H9 (cell line): ENCODE measurements at regions not wholly inside any gene's neighbourhood (a gene's known extent, or its start where the extent isn't known, plus 50 kb on each side); places are given as distances from the start of the nearest gene placed in this dataset.

Experiments
- DNase-seq: peaks from one replicate; pipeline ENCODE4 v3.0.0-alpha.2; 2017
- H2AFZ ChIP-seq: one replicate; pipeline ENCODE4 v1.6.1; 2013; ENCODE audit warnings: mild to moderate bottlenecking, low read length, control low read depth, moderate library complexity
- H2AK5ac ChIP-seq: 2 replicates; pipeline ENCODE4 v1.6.1; 2013; ENCODE audit warnings: low read length, control low read depth, mixed read lengths; ENCODE audit not compliant: insufficient read length
- H2BK120ac ChIP-seq: one replicate; pipeline ENCODE4 v1.6.1; 2013; ENCODE audit warnings: low read depth, mild to moderate bottlenecking, low read length, control low read depth, inconsistent platforms; ENCODE audit not compliant: poor library complexity, severe bottlenecking
- H2BK12ac ChIP-seq: 2 replicates; pipeline ENCODE4 v1.6.1; 2013; ENCODE audit warnings: low read length, control low read depth, mixed read lengths, low read depth; ENCODE audit not compliant: insufficient read length
- H2BK15ac ChIP-seq: 2 replicates; pipeline ENCODE4 v1.6.1; 2013; ENCODE audit warnings: low read depth, low read length, control low read depth
- H2BK20ac ChIP-seq: one replicate; pipeline ENCODE4 v1.6.1; 2013; ENCODE audit warnings: low read depth, mild to moderate bottlenecking, low read length, control low read depth, inconsistent platforms; ENCODE audit not compliant: poor library complexity, severe bottlenecking
- H2BK5ac ChIP-seq: 2 replicates; pipeline ENCODE4 v1.6.1; 2013; ENCODE audit warnings: low read length, control low read depth, mixed read lengths; ENCODE audit not compliant: insufficient read length
- H3K14ac ChIP-seq: 2 replicates; pipeline ENCODE4 v1.6.1; 2013; ENCODE audit warnings: low read length, control low read depth; ENCODE audit not compliant: insufficient read depth
- H3K18ac ChIP-seq: 2 replicates; pipeline ENCODE4 v1.6.1; 2013; ENCODE audit warnings: low read depth, mild to moderate bottlenecking, mixed read lengths, low read length, control low read depth; ENCODE audit not compliant: insufficient read length
- H3K23ac ChIP-seq: 2 replicates; pipeline ENCODE4 v1.6.1; 2013; ENCODE audit warnings: low read length, control low read depth, mixed read lengths, low read depth; ENCODE audit not compliant: insufficient read length
- H3K23me2 ChIP-seq: 2 replicates; pipeline ENCODE4 v1.6.1; 2013; ENCODE audit warnings: low read depth, mild to moderate bottlenecking, mixed read lengths, low read length, control low read depth; ENCODE audit not compliant: insufficient read length, poor library complexity, severe bottlenecking
- H3K27ac ChIP-seq: 2 replicates; pipeline ENCODE4 v1.5.1; 2013; ENCODE audit warnings: low read length, control low read depth, mixed read lengths, low read depth; ENCODE audit not compliant: insufficient read length
- H3K27me3 ChIP-seq: 2 replicates; pipeline ENCODE4 v1.6.1; 2013; ENCODE audit warnings: low read length, control low read depth, inconsistent platforms; ENCODE audit not compliant: insufficient read depth
- H3K4ac ChIP-seq: 2 replicates; pipeline ENCODE4 v1.6.1; 2013; ENCODE audit warnings: low read depth, mild to moderate bottlenecking, control low read depth, inconsistent platforms, low read length, moderate library complexity
- H3K4me1 ChIP-seq: 2 replicates; pipeline ENCODE4 v1.6.1; 2013; ENCODE audit warnings: low read length, control low read depth, inconsistent platforms; ENCODE audit not compliant: insufficient read depth
- H3K4me2 ChIP-seq: 2 replicates; pipeline ENCODE4 v1.6.1; 2013; ENCODE audit warnings: low read length, control low read depth, mixed read lengths; ENCODE audit not compliant: insufficient read length, insufficient read depth
- H3K56ac ChIP-seq: 2 replicates; pipeline ENCODE4 v1.6.1; 2013; ENCODE audit warnings: low read depth, mild to moderate bottlenecking, mixed read lengths, low read length, control low read depth; ENCODE audit not compliant: insufficient read length
- H3K79me1 ChIP-seq: 2 replicates; pipeline ENCODE4 v1.6.1; 2013; ENCODE audit warnings: low read depth, mild to moderate bottlenecking, moderate library complexity, low read length, control low read depth, inconsistent platforms; ENCODE audit not compliant: insufficient read depth, poor library complexity, severe bottlenecking
- H3K79me2 ChIP-seq: 2 replicates; pipeline ENCODE4 v1.6.1; 2013; ENCODE audit warnings: low read length, control low read depth, inconsistent platforms; ENCODE audit not compliant: insufficient read depth
- H3K9ac ChIP-seq: 2 replicates; pipeline ENCODE4 v1.6.1; 2013; ENCODE audit warnings: low read length, control low read depth, mixed read lengths; ENCODE audit not compliant: insufficient read length; ENCODE audit errors: extremely low read depth
- H3K9me3 ChIP-seq: one replicate; pipeline ENCODE4 v1.6.1; 2013; ENCODE audit warnings: low read depth, low read length, inconsistent platforms; ENCODE audit not compliant: control insufficient read depth
- H3T11ph ChIP-seq: one replicate; pipeline ENCODE4 v1.6.1; 2013; ENCODE audit warnings: mild to moderate bottlenecking, low read length, control low read depth, inconsistent platforms
- H4K20me1 ChIP-seq: one replicate; pipeline ENCODE4 v1.6.1; 2013; ENCODE audit not compliant: control insufficient read depth, insufficient read length, insufficient read depth
- H4K5ac ChIP-seq: 2 replicates; pipeline ENCODE4 v1.6.1; 2013; ENCODE audit warnings: low read depth, mild to moderate bottlenecking, mixed read lengths, low read length, control low read depth; ENCODE audit not compliant: insufficient read length
- H4K8ac ChIP-seq: replicated peaks from 2 replicates; pipeline ENCODE4 v1.6.1; 2013; ENCODE audit warnings: low read length, control low read depth, mixed read lengths, low read depth; ENCODE audit not compliant: insufficient read length
- H4K91ac ChIP-seq: 2 replicates; pipeline ENCODE4 v1.6.1; 2013; ENCODE audit warnings: low read depth, mild to moderate bottlenecking, moderate library complexity, mixed read lengths, low read length, control low read depth; ENCODE audit not compliant: insufficient read length
- H3K27ac Mint-ChIP-seq, 3 experiments: 2 replicates in 2 of 3; 3 replicates in 1 of 3; pipeline ENCODE4 v1.8.0; 2020 to 2021; ENCODE audit warnings: mixed read lengths in 3 of 3, mild to moderate bottlenecking in 1 of 3, moderate library complexity in 1 of 3
- H3K27me3 Mint-ChIP-seq: 2 replicates; pipeline ENCODE4 v1.8.0; 2021; ENCODE audit warnings: low read depth, mild to moderate bottlenecking, moderate library complexity, mixed read lengths
- H3K36me3 Mint-ChIP-seq, 3 experiments: 2 replicates in 2 of 3; 3 replicates in 1 of 3; pipeline ENCODE4 v1.8.0; 2020 to 2021; ENCODE audit warnings: low read depth in 3 of 3, mixed read lengths in 3 of 3; ENCODE audit not compliant: insufficient read depth in 1 of 3
- H3K4me1 Mint-ChIP-seq, 2 experiments: 2 replicates each; pipeline ENCODE4 v1.8.0; 2020; ENCODE audit warnings: mixed read lengths in 2 of 2
- H3K4me3 Mint-ChIP-seq, 2 experiments: 2 replicates in 1 of 2; 3 replicates in 1 of 2; pipeline ENCODE4 v1.8.0; 2020 to 2021; ENCODE audit warnings: mild to moderate bottlenecking in 2 of 2, mixed read lengths in 2 of 2, moderate library complexity in 1 of 2
- H3K9me3 Mint-ChIP-seq, 2 experiments: 2 replicates in 1 of 2; 3 replicates in 1 of 2; pipeline ENCODE4 v1.8.0; 2020; ENCODE audit warnings: mild to moderate bottlenecking in 2 of 2, mixed read lengths in 2 of 2, moderate library complexity in 1 of 2
- WGBS: extraction: QIAGEN DNeasy Blood & Tissue Kit; methylation state at CpG from one replicate; pipeline ENCODE4 v1.1.7; 2013; ENCODE audit warnings: missing lambda C conversion rate, low lambda C conversion rate, mixed read lengths; ENCODE audit not compliant: insufficient read length; ENCODE audit errors: extremely low coverage; 5-methylcytosine and 5-hydroxymethylcytosine counted together
- TF ChIP-seq, protein P1 (sequence below): fragments of 200-600 bp; sonication (generic); conservative IDR thresholded peaks from 3 replicates; pipeline ENCODE4 v1.8.0; 2021; ENCODE audit warnings: antibody characterized with exemption, mild to moderate bottlenecking

GRCh38 chr4:177853229-177853628 is 411.0 kb upstream of the AGA start:
- H3K36me3 Mint-ChIP-seq: peaks cover 0 to 20% (median 17%) of the 10 kb centered on the region in 3 experiments; a peak in 6 of 7 replicates
- Histone ChIP-seq H2AK5ac (no peak overlapping the region), H3K9me3 (no peaks in the 10 kb centered on the region), H2BK15ac (no peak overlapping the region), H3K4ac (no peak overlapping the region), H4K8ac (no peak overlapping the region), H3K27me3 (no peaks in the 10 kb centered on the region), H2BK120ac (no peak overlapping the region), H3K9ac (no peak overlapping the region), H3K23me2 (no peaks in the 10 kb centered on the region), H2BK12ac (no peak overlapping the region), H4K91ac (no peak overlapping the region), H2AFZ (no peak overlapping the region), H3T11ph (no peak overlapping the region), H3K14ac (no peak overlapping the region), H3K23ac (no peak overlapping the region), H4K20me1 (no peaks in the 10 kb centered on the region), H3K79me1 (no peaks in the 10 kb centered on the region), H3K4me2 (no peak overlapping the region), H2BK5ac (no peak overlapping the region), H3K79me2 (no peaks in the 10 kb centered on the region), H3K4me1 (no peaks in the 10 kb centered on the region; the same call in none of the 2 replicates), H4K5ac (no peak overlapping the region), H3K56ac (no peak overlapping the region), H3K27ac (no peak overlapping the region), H2BK20ac (no peak overlapping the region), H3K18ac (no peak overlapping the region)
- H3K27me3 Mint-ChIP-seq: no peaks in the 10 kb centered on the region
- H3K9me3 Mint-ChIP-seq: peaks cover 15 to 17% of the 10 kb centered on the region in 2 experiments
- H3K27ac Mint-ChIP-seq: no peak overlapping the region
- WGBS: no CpG with 5 or more reads among the region's 8 CpGs
- peaks cover 16 to 19% of the 10 kb centered on the region in 2 experiments for H3K4me1 Mint-ChIP-seq
- TF ChIP-seq, protein P1, sequence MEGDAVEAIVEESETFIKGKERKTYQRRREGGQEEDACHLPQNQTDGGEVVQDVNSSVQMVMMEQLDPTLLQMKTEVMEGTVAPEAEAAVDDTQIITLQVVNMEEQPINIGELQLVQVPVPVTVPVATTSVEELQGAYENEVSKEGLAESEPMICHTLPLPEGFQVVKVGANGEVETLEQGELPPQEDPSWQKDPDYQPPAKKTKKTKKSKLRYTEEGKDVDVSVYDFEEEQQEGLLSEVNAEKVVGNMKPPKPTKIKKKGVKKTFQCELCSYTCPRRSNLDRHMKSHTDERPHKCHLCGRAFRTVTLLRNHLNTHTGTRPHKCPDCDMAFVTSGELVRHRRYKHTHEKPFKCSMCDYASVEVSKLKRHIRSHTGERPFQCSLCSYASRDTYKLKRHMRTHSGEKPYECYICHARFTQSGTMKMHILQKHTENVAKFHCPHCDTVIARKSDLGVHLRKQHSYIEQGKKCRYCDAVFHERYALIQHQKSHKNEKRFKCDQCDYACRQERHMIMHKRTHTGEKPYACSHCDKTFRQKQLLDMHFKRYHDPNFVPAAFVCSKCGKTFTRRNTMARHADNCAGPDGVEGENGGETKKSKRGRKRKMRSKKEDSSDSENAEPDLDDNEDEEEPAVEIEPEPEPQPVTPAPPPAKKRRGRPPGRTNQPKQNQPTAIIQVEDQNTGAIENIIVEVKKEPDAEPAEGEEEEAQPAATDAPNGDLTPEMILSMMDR: no peak
- no peak for DNase-seq
- no peak overlapping the region for H3K4me3 Mint-ChIP-seq
